ENCODE measurements at regions not wholly inside any gene's neighbourhood (a gene's known extent, or its start where the extent isn't known, plus 50 kb on each side); places are given as distances from the start of the nearest gene placed in this dataset.

DNA sequence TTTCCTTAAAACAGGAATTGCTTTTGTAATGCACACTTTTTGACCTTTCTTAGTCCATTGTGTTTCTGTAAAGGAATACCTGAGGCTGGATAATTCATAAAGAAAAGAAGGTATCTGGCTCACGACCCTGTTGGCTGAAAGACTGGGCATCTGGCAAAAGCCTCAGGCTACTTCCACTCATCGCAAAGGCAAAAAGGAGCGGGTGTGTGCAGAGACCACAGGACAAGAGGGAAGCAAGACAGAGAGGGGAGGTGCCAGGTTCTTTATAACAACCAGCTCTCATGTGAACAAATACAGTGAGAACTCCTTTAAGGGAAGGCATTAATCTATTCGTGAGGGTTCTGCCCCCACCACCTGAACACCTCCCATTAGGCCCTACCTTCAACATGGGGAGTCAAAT lies 182.1 kb downstream of the C12orf50 start:
- TF ChIP-seq EZH2 (IDR thresholded peaks at IDR 0.05; ENCODE audit: borderline replicate concordance, low read depth, low read length, severe bottlenecking), result no peak
- TF ChIP-seq, protein P1, sequence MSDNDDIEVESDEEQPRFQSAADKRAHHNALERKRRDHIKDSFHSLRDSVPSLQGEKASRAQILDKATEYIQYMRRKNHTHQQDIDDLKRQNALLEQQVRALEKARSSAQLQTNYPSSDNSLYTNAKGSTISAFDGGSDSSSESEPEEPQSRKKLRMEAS (IDR thresholded peaks at IDR 0.05; ENCODE audit: insufficient read depth, insufficient read length), result no peak
- TF ChIP-seq, protein P2, sequence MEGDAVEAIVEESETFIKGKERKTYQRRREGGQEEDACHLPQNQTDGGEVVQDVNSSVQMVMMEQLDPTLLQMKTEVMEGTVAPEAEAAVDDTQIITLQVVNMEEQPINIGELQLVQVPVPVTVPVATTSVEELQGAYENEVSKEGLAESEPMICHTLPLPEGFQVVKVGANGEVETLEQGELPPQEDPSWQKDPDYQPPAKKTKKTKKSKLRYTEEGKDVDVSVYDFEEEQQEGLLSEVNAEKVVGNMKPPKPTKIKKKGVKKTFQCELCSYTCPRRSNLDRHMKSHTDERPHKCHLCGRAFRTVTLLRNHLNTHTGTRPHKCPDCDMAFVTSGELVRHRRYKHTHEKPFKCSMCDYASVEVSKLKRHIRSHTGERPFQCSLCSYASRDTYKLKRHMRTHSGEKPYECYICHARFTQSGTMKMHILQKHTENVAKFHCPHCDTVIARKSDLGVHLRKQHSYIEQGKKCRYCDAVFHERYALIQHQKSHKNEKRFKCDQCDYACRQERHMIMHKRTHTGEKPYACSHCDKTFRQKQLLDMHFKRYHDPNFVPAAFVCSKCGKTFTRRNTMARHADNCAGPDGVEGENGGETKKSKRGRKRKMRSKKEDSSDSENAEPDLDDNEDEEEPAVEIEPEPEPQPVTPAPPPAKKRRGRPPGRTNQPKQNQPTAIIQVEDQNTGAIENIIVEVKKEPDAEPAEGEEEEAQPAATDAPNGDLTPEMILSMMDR (IDR thresholded peaks at IDR 0.05; ENCODE audit: extremely low read depth in 1 of 2, insufficient read depth in 1 of 2, low read depth in 1 of 2, low read length in 2 of 2), result no peak

Data from endothelial cell of umbilical vein (primary cell).